ENCODE measurements at regions not wholly inside any gene's neighbourhood (a gene's known extent, or its start where the extent isn't known, plus 50 kb on each side); places are given as distances from the start of the nearest gene placed in this dataset.

- intact Hi-C loops (cut with DNase I), result no loop called here
- WGBS, 3 donors, result 78 to 94% (median 85%) methylated on average over 2 of the region's 2 CpGs
- Histone ChIP-seq H3K9me3 (no peaks in the 10 kb centered on the region), H3K4me3 (no peak overlapping the region), H3K4me1 (ENCODE audit: insufficient read depth) (peaks cover 1% of the 10 kb centered on the region), H3K27me3 (no peaks in the 10 kb centered on the region), H3K27ac (no peak overlapping the region), H3K36me3 (no peaks in the 10 kb centered on the region)
- no peak for TF ChIP-seq CTCF (IDR thresholded peaks at IDR 0.05)
- TF ChIP-seq EP300 (IDR thresholded peaks at IDR 0.05), result no peak
- TF ChIP-seq POLR2A (IDR thresholded peaks at IDR 0.05), result no peak
- DNase-seq, result no peak
Measured at GRCh38 chr1:218494449-218494852, 149.3 kb downstream of the TGFB2 start.

- 72 to 81% (median 74%) methylated on average over 3 of the region's 3 CpGs for WGBS, 3 donors
- Histone ChIP-seq H3K36me3 (no peaks in the 10 kb centered on the region), H3K4me3 (no peak overlapping the region), H3K27ac (no peak overlapping the region), H3K27me3 (no peaks in the 10 kb centered on the region), H3K4me1 (ENCODE audit: insufficient read depth) (peaks cover 1% of the 10 kb centered on the region), H3K9me3 (no peaks in the 10 kb centered on the region)
- TF ChIP-seq POLR2A (IDR thresholded peaks at IDR 0.05) (no peak), CTCF (IDR thresholded peaks at IDR 0.05) (no peak), EP300 (IDR thresholded peaks at IDR 0.05) (no peak)
- intact Hi-C loops (cut with DNase I), result no loop called here
- no peak for DNase-seq
Measured at GRCh38 chr1:218495931-218496330, 150.8 kb downstream of the TGFB2 start.

- no peaks in the 10 kb centered on the region for H3K9me3 ChIP-seq
- 68 to 83% (median 76%) methylated on average over 2 of the region's 2 CpGs for WGBS, 3 donors
- H3K27ac ChIP-seq, result no peak overlapping the region
- H3K27me3 ChIP-seq, result no peaks in the 10 kb centered on the region
- intact Hi-C loops (cut with DNase I), result no loop called here
- DNase-seq, result no peak
- peaks cover 1% of the 10 kb centered on the region for H3K4me1 ChIP-seq (ENCODE audit: insufficient read depth)
- no peak for TF ChIP-seq POLR2A (IDR thresholded peaks at IDR 0.05)
- no peak for TF ChIP-seq CTCF (IDR thresholded peaks at IDR 0.05)
- no peak for TF ChIP-seq EP300 (IDR thresholded peaks at IDR 0.05)
- H3K4me3 ChIP-seq, result no peak overlapping the region
- no peaks in the 10 kb centered on the region for H3K36me3 ChIP-seq
Measured at GRCh38 chr1:218496561-218496960, 151.4 kb downstream of the TGFB2 start.

- intact Hi-C loops (cut with DNase I), result no loop called here
Measured at GRCh38 chr1:218498056-218498938, 153.2 kb downstream of the TGFB2 start.

More at GRCh38 chr1:218498056-218498938, 153.2 kb downstream of the TGFB2 start:
- H3K4me3 ChIP-seq, result no peak overlapping the region
- H3K27ac ChIP-seq, result no peak overlapping the region
- 56 to 61% (median 58%) methylated on average over 8 of the region's 8 CpGs for WGBS, 3 donors
- peaks cover 1% of the 10 kb centered on the region for H3K4me1 ChIP-seq (ENCODE audit: insufficient read depth)
- DNase-seq, result no peak
- H3K9me3 ChIP-seq, result no peaks in the 10 kb centered on the region
- TF ChIP-seq EP300 (IDR thresholded peaks at IDR 0.05) (no peak), POLR2A (IDR thresholded peaks at IDR 0.05) (no peak), CTCF (IDR thresholded peaks at IDR 0.05) (no peak)
- no peaks in the 10 kb centered on the region for H3K27me3 ChIP-seq
- H3K36me3 ChIP-seq, result no peaks in the 10 kb centered on the region

Measured in ovary (tissue), 7 donors.